GM12878 (cell line): ENCODE measurements at regions not wholly inside any gene's neighbourhood (a gene's known extent, or its start where the extent isn't known, plus 50 kb on each side); places are given as distances from the start of the nearest gene placed in this dataset.

Source experiments
- ATAC-seq: fragments of 200-7000 bp; cut with Tn5 transposase; 3 replicates; pipeline ENCODE4 v1.9.1; 2020; ENCODE audit warnings: mild to moderate bottlenecking, moderate library complexity
- BruUV-seq: library from RNA; stranded (reverse); fragments of 400-500 nt; replicated peaks from 2 replicates; lab custom pipeline; 2021; lab: Mats Ljungman, UMichigan
- CTCF ChIA-PET: fragments of 300-600 bp; sonication (Branson Sonifier 250); formaldehyde crosslinking; extraction: SDS; loops from one replicate; lab custom pipeline; 2021; ENCODE audit warnings: inconsistent platforms; lab: Yijun Ruan, JAX
- POLR2A ChIA-PET: fragments of 350-600 bp; formaldehyde crosslinking; extraction: SDS; loops from one replicate; lab custom pipeline; 2021; ENCODE audit warnings: inconsistent platforms; lab: Charles Lee
- RAD21 ChIA-PET: fragments of 300-600 bp; sonication (Branson Sonifier 250); formaldehyde crosslinking; loops from one replicate; lab custom pipeline; 2023; ENCODE audit warnings: antibody characterized with exemption; ENCODE audit not compliant: unreplicated experiment; lab: Charles Lee
- SMC1A ChIA-PET: fragments of 300-600 bp; sonication (Branson Sonifier 250); formaldehyde crosslinking; loops from one replicate; lab custom pipeline; 2023; ENCODE audit not compliant: unreplicated experiment, uncharacterized antibody; lab: Charles Lee
- DNase-seq: peaks from one replicate; pipeline ENCODE4 v3.0.0-alpha.2; 2011; ENCODE audit warnings: low read depth, low spot score
- FAIRE-seq: peaks from 3 replicates; lab custom pipeline; 2011; peaks lifted over from hg19 to GRCh38; lab: Jason Lieb, UNC
- H2AFZ ChIP-seq: 2 replicates; pipeline ENCODE4 v1.6.0; 2011; ENCODE audit warnings: low read depth, low read length, control low read depth; ENCODE audit not compliant: control insufficient read depth
- H3K27ac ChIP-seq: 2 replicates; pipeline ENCODE4 v1.5.1; 2011; ENCODE audit warnings: control low read depth; ENCODE audit not compliant: control insufficient read depth, insufficient read depth
- H3K27me3 ChIP-seq, 2 experiments: replicated peaks in 1 of 2; 2 replicates each; pipeline versions ENCODE4 v1.6.0 to v1.6.1; 2011; ENCODE audit warnings: low read length in 1 of 2; ENCODE audit not compliant: control insufficient read depth in 2 of 2, insufficient read depth in 2 of 2
- H3K36me3 ChIP-seq, 2 experiments: 2 replicates each; pipeline ENCODE4 v1.5.1; 2011; ENCODE audit warnings: low read length in 1 of 2; ENCODE audit not compliant: control insufficient read depth in 2 of 2, insufficient read depth in 2 of 2
- H3K4me1 ChIP-seq: 2 replicates; pipeline ENCODE4 v1.6.1; 2011; ENCODE audit warnings: mild to moderate bottlenecking, low read length, moderate library complexity, mixed read lengths; ENCODE audit not compliant: control insufficient read depth, insufficient read depth
- H3K4me2 ChIP-seq: 2 replicates; pipeline ENCODE4 v1.6.0; 2011; ENCODE audit warnings: control low read depth; ENCODE audit not compliant: control insufficient read depth, insufficient read depth
- H3K4me3 ChIP-seq: fragments of 200-600 bp; sonication (generic); 2 replicates; pipeline ENCODE4 v1.5.1; 2016
- H3K79me2 ChIP-seq: 2 replicates; pipeline ENCODE4 v1.6.0; 2011; ENCODE audit warnings: low read length; ENCODE audit not compliant: control insufficient read depth, insufficient read depth
- H3K9ac ChIP-seq: 2 replicates; pipeline ENCODE4 v1.8.0; 2011; ENCODE audit warnings: low read length, control low read depth, mixed read lengths; ENCODE audit not compliant: control insufficient read depth, insufficient read depth
- H3K9me3 ChIP-seq: replicated peaks from 3 replicates; pipeline ENCODE4 v1.5.1; 2011; ENCODE audit warnings: mild to moderate bottlenecking, low read length; ENCODE audit not compliant: control insufficient read depth, insufficient read depth
- H4K20me1 ChIP-seq: 2 replicates; pipeline ENCODE4 v1.6.0; 2011; ENCODE audit not compliant: control insufficient read depth, insufficient read depth
- CREM ChIP-seq: IDR thresholded peaks from 2 replicates; pipeline ENCODE4 v1.6.1; 2014; ENCODE audit warnings: antibody characterized with exemption, low read depth
- CTCF ChIP-seq, 3 experiments: IDR thresholded peaks in 2 of 3; conservative IDR thresholded peaks in 1 of 3; 2 replicates each; pipeline ENCODE4 v1.5.1; 2011; ENCODE audit warnings: low read depth in 3 of 3, low read length in 3 of 3, mild to moderate bottlenecking in 3 of 3, control low read depth in 2 of 3, moderate library complexity in 2 of 3, inconsistent platforms in 1 of 3, mixed read lengths in 1 of 3; ENCODE audit not compliant: control insufficient read depth in 2 of 3, insufficient read depth in 1 of 3; ENCODE audit errors: extremely low read depth in 1 of 3
- FOS ChIP-seq: IDR thresholded peaks from 3 replicates; pipeline ENCODE4 v1.6.1; 2011; ENCODE audit warnings: borderline replicate concordance; ENCODE audit not compliant: insufficient read length; ENCODE audit errors: extremely low read depth
- FOXK2 ChIP-seq: fragments of 450-650 bp; IDR thresholded peaks from 2 replicates; pipeline ENCODE4 v1.6.1; 2017; ENCODE audit warnings: mild to moderate bottlenecking, moderate library complexity
- HCFC1 ChIP-seq: fragments of 150-350 bp; IDR thresholded peaks from 2 replicates; pipeline ENCODE4 v1.6.1; 2014; ENCODE audit warnings: low read length
- KLF5 ChIP-seq: fragments of 450-650 bp; IDR thresholded peaks from 2 replicates; pipeline ENCODE4 v1.6.1; 2014; ENCODE audit warnings: mild to moderate bottlenecking; ENCODE audit not compliant: partially characterized antibody
- MTA2 ChIP-seq: fragments of 450-650 bp; IDR thresholded peaks from 2 replicates; pipeline ENCODE4 v1.6.1; 2016; ENCODE audit warnings: low read depth, mild to moderate bottlenecking, moderate library complexity
- MYB ChIP-seq: fragments of 150-350 bp; IDR thresholded peaks from 2 replicates; pipeline ENCODE4 v1.6.1; 2014; ENCODE audit warnings: mild to moderate bottlenecking, low read depth, low read length, borderline replicate concordance
- PAX8 ChIP-seq: fragments of 450-650 bp; IDR thresholded peaks from 2 replicates; pipeline ENCODE4 v1.6.1; 2017; ENCODE audit warnings: mild to moderate bottlenecking, moderate library complexity
- POLR2AphosphoS2 ChIP-seq: IDR thresholded peaks from 2 replicates; pipeline ENCODE4 v1.6.1; 2011; ENCODE audit warnings: low read depth, mild to moderate bottlenecking, low read length, improper control_type of control experiment, moderate library complexity
- RCOR1 ChIP-seq: conservative IDR thresholded peaks from 2 replicates; pipeline ENCODE4 v1.6.1; 2012; ENCODE audit warnings: low read depth, low read length, improper control_type of control experiment
- RELA ChIP-seq: fragments of 450-650 bp; IDR thresholded peaks from 2 replicates; pipeline ENCODE4 v1.8.0; 2014; ENCODE audit warnings: borderline replicate concordance; ENCODE audit not compliant: partially characterized antibody
- SMC3 ChIP-seq: IDR thresholded peaks from 2 replicates; pipeline ENCODE4 v1.6.1; 2011; ENCODE audit warnings: low read length, improper control_type of control experiment, borderline replicate concordance
- SUPT20H ChIP-seq: IDR thresholded peaks from 2 replicates; pipeline ENCODE4 v1.6.1; 2011; ENCODE audit warnings: low read depth, mild to moderate bottlenecking, low read length, moderate library complexity, borderline replicate concordance; ENCODE audit not compliant: control insufficient read depth
- ZSCAN29 ChIP-seq: fragments of 450-650 bp; IDR thresholded peaks from 2 replicates; pipeline ENCODE4 v1.6.1; 2017; ENCODE audit warnings: mild to moderate bottlenecking, moderate library complexity
- in situ Hi-C: fragments of 300-500 bp; cut with MboI; formaldehyde crosslinking; loops from 9 replicates; pipeline ENCODE4 v1.14.3; 2018; ENCODE audit warnings: mixed read lengths
- intact Hi-C: fragments of 100-400 bp; cut with micrococcal nuclease; formaldehyde crosslinking; loops from one replicate; pipeline ENCODE4 v1.14.2; 2022; ENCODE audit not compliant: unreplicated experiment

GRCh38 chr1:169043823-169044222 lies 62.7 kb upstream of the ATP1B1 start:
- Histone ChIP-seq H3K79me2 (no peaks in the 10 kb centered on the region), H3K9me3 (no peaks in the 10 kb centered on the region; the same call in 2 of the 3 replicates), H4K20me1 (no peaks in the 10 kb centered on the region), H3K4me2 (peak overlapping the region; percentile 10; the same call in 1 of the 2 replicates), H3K36me3 (no peaks in the 10 kb centered on the region), H3K27ac (peak overlapping the region; percentile 45)
- intact Hi-C loops: loop anchor here (1.0 to 2.0 kb wide), 2 partner anchors 16 to 31 kb away; no protein-coding TSS in a partner anchor
- in situ Hi-C loops: no loop called here
- RAD21 ChIA-PET: interaction anchor here (1.2 to 11.2 kb wide), 8 partner anchors 13 to 406 kb away, joined by 3 to 135 read pairs (median 48); partner anchors contain the start of gene ATP1B1
- ATAC-seq: peak; percentile 11
- no peak for TF ChIP-seq SUPT20H
- TF ChIP-seq CTCF (IDR thresholded peaks at IDR 0.05 in 2 of 3, conservative IDR thresholded peaks at IDR 0.05 in 1 of 3; ENCODE audit: control insufficient read depth in 2 of 3, extremely low read depth in 1 of 3, insufficient read depth in 1 of 3, low read depth in 3 of 3, low read length in 3 of 3): no peak
- no peak for TF ChIP-seq KLF5
- TF ChIP-seq SMC3: no peak
- no peak for TF ChIP-seq MYB
- TF ChIP-seq MTA2: no peak
- no peak for TF ChIP-seq POLR2AphosphoS2
- TF ChIP-seq RCOR1: no peak
- no peak for TF ChIP-seq FOXK2
- no peak for TF ChIP-seq CREM
- no peak for TF ChIP-seq ZSCAN29
- TF ChIP-seq RELA: no peak
- TF ChIP-seq HCFC1: no peak
- TF ChIP-seq FOS: no peak
- no peak for TF ChIP-seq PAX8
- TF ChIP-seq, all 136 proteins: peak for 0
- ChIA-PET CTCF (interaction anchor here (0.7 to 10.9 kb wide), 6 partner anchors 9 to 406 kb away, joined by 3 to 100 read pairs (median 5); partner anchors contain the start of gene ATP1B1), SMC1A (interaction anchor here (0.6 to 13.3 kb wide), 8 partner anchors 12 to 66 kb away, joined by 3 to 343 read pairs (median 18); partner anchors contain the start of gene ATP1B1), POLR2A (interaction anchor here (3.3 to 8.1 kb wide), 3 partner anchors 14 to 65 kb away, joined by 24 to 69 read pairs (median 52); partner anchors contain the start of gene ATP1B1)
- Histone ChIP-seq H2AFZ (no peak overlapping the region; the same call in 1 of the 2 replicates), H3K4me3 (no peak overlapping the region), H3K27me3 (no peaks in the 10 kb centered on the region), H3K4me1 (peaks cover 42% of the 10 kb centered on the region), H3K9ac (no peak overlapping the region)
- FAIRE-seq (no peak), DNase-seq (no peak)
- no TSS peak for BruUV-seq
